Hepatocyte (in vitro differentiated cells): ENCODE measurements at regions not wholly inside any gene's neighbourhood (a gene's known extent, or its start where the extent isn't known, plus 50 kb on each side); places are given as distances from the start of the nearest gene placed in this dataset.

ENCODE experiments used
- EZH2 ChIP-seq: fragments of 200-600 bp; sonication (generic); IDR thresholded peaks from 2 replicates; pipeline ENCODE4 v1.6.1; 2016; ENCODE audit warnings: antibody characterized with exemption, mild to moderate bottlenecking, borderline replicate concordance
- EZH2phosphoT487 ChIP-seq: fragments of 200-600 bp; sonication (generic); IDR thresholded peaks from one replicate; pipeline ENCODE4 v1.6.1; 2018; ENCODE audit warnings: antibody characterized with exemption, mild to moderate bottlenecking, low read depth, moderate library complexity; ENCODE audit not compliant: unreplicated experiment, severe bottlenecking
- TF ChIP-seq, protein P1 (sequence below): fragments of 200-600 bp; sonication (generic); IDR thresholded peaks from 2 replicates; pipeline ENCODE4 v1.5.1; 2016; ENCODE audit warnings: antibody characterized with exemption, mild to moderate bottlenecking; ENCODE audit not compliant: poor library complexity

DNA sequence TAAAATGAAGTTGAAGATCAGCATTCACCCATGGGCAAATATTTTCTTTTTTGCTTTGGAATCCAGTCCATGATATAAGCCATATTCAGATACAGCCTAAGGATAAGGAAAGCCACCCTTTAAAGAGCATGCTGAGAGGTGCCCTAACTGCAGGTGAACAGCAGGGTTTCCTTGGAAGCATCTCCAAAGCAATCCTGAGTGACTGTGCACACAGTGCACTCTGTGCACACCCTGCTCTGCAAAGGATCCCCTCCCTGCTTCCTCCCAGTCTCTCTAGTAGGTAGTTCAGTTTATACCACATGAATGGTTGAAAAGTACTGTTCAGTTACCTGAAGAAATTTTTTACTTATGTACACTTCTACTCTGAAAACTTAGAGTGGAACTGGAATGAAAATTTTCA, 491.4 kb downstream of the RASEF start:
- TF ChIP-seq, protein P1, sequence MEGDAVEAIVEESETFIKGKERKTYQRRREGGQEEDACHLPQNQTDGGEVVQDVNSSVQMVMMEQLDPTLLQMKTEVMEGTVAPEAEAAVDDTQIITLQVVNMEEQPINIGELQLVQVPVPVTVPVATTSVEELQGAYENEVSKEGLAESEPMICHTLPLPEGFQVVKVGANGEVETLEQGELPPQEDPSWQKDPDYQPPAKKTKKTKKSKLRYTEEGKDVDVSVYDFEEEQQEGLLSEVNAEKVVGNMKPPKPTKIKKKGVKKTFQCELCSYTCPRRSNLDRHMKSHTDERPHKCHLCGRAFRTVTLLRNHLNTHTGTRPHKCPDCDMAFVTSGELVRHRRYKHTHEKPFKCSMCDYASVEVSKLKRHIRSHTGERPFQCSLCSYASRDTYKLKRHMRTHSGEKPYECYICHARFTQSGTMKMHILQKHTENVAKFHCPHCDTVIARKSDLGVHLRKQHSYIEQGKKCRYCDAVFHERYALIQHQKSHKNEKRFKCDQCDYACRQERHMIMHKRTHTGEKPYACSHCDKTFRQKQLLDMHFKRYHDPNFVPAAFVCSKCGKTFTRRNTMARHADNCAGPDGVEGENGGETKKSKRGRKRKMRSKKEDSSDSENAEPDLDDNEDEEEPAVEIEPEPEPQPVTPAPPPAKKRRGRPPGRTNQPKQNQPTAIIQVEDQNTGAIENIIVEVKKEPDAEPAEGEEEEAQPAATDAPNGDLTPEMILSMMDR, result no peak
- TF ChIP-seq EZH2 (no peak), EZH2phosphoT487 (no peak)
